HCT116 (cell line): ENCODE measurements at regions not wholly inside any gene's neighbourhood (a gene's known extent, or its start where the extent isn't known, plus 50 kb on each side); places are given as distances from the start of the nearest gene placed in this dataset.

Experiments used
- ATAC-seq: fragments of 200-7000 bp; cut with Tn5 transposase; 2 replicates; pipeline ENCODE4 v1.9.1; 2020; ENCODE audit warnings: mild to moderate bottlenecking, moderate library complexity
- BruUV-seq: library from RNA; stranded (reverse); fragments of 400-500 nt; replicated peaks from 2 replicates; lab custom pipeline; 2021; lab: Mats Ljungman, UMichigan
- CTCF ChIA-PET: fragments of 300-600 bp; sonication (Branson Sonifier 250); formaldehyde crosslinking; loops from one replicate; lab custom pipeline; 2021; ENCODE audit warnings: antibody characterized with exemption; lab: Charles Lee
- POLR2A ChIA-PET: fragments of 300-600, 350-600 bp; sonication (Branson Sonifier 250); formaldehyde crosslinking; loops from one replicate; lab custom pipeline; 2021; ENCODE audit warnings: antibody characterized with exemption; lab: Charles Lee
- RAD21 ChIA-PET, 2 experiments: fragments of 300-600 bp; sonication (Branson Sonifier 250); formaldehyde crosslinking; loops; one replicate each; lab custom pipeline; 2023; ENCODE audit warnings: low total read pairs in 2 of 2; ENCODE audit not compliant: uncharacterized antibody in 2 of 2, unreplicated experiment in 2 of 2, low non-redundant PET in 1 of 2; lab: Charles Lee
- DNase-seq: peaks from one replicate; pipeline ENCODE4 v3.0.0-alpha.2; 2010; ENCODE audit warnings: low read depth, low spot score
- H2AFZ ChIP-seq: fragments of 200-600 bp; shearing (Covaris generic), sonication (generic); 2 replicates; pipeline ENCODE4 v1.6.1; 2017; ENCODE audit warnings: low read depth, mixed run types, mixed read lengths, antibody characterized with exemption, low read length; ENCODE audit not compliant: poor library complexity, severe bottlenecking
- H3K27ac ChIP-seq: 2 replicates; pipeline ENCODE4 v1.5.1; 2012; ENCODE audit warnings: low read depth, low read length
- H3K27me3 ChIP-seq: fragments of 200-600 bp; sonication (generic); 2 replicates; pipeline ENCODE4 v1.6.1; 2016; ENCODE audit warnings: mixed run types, low read length, mixed read lengths; ENCODE audit not compliant: insufficient read depth
- H3K36me3 ChIP-seq, 2 experiments: fragments of 200-500 bp in 1 of 2; fragments of 200-600 bp in 1 of 2; sonication (Bioruptor generic) in 1 of 2; sonication (generic) in 1 of 2; 2 replicates each; pipeline versions ENCODE4 v1.5.1 to v1.6.1; 2014 to 2016; ENCODE audit warnings: low read length in 2 of 2, inconsistent platforms in 1 of 2, mixed read lengths in 1 of 2, mixed run types in 1 of 2; ENCODE audit not compliant: insufficient read depth in 2 of 2, control insufficient read depth in 1 of 2
- H3K4me1 ChIP-seq, 2 experiments: fragments of 200-600 bp in 1 of 2; sonication (generic) in 1 of 2; 2 replicates each; pipeline versions ENCODE4 v1.5.1 to v1.6.1; 2012 to 2017; ENCODE audit warnings: low read length in 2 of 2, inconsistent platforms in 1 of 2, mild to moderate bottlenecking in 1 of 2, mixed read lengths in 1 of 2, mixed run types in 1 of 2, moderate library complexity in 1 of 2; ENCODE audit not compliant: insufficient read depth in 2 of 2, control insufficient read depth in 1 of 2
- H3K4me2 ChIP-seq: fragments of 200-600 bp; sonication (generic); 2 replicates; pipeline ENCODE4 v1.6.1; 2017; ENCODE audit warnings: mixed run types, low read length, mixed read lengths
- H3K4me3 ChIP-seq, 2 experiments: fragments of 200-600 bp in 1 of 2; sonication (generic) in 1 of 2; replicated peaks in 1 of 2; 2 replicates each; pipeline ENCODE4 v1.5.1; 2011 to 2016; ENCODE audit warnings: low read length in 2 of 2, control low read depth in 1 of 2, low read depth in 1 of 2, mild to moderate bottlenecking in 1 of 2, mixed read lengths in 1 of 2, mixed run types in 1 of 2
- H3K79me2 ChIP-seq: fragments of 200-600 bp; sonication (generic); 2 replicates; pipeline ENCODE4 v1.6.1; 2017; ENCODE audit warnings: mild to moderate bottlenecking, mixed run types, low read length, moderate library complexity, mixed read lengths; ENCODE audit not compliant: insufficient read depth
- H3K9ac ChIP-seq: fragments of 200-600 bp; sonication (generic); 2 replicates; pipeline ENCODE4 v1.6.1; 2016; ENCODE audit warnings: low read length, mixed read lengths
- H3K9me2 ChIP-seq: fragments of 200-600 bp; sonication (generic), shearing (Covaris generic); 2 replicates; pipeline ENCODE4 v1.6.1; 2017; ENCODE audit warnings: mixed run types, mild to moderate bottlenecking, moderate library complexity; ENCODE audit not compliant: insufficient read depth
- H3K9me3 ChIP-seq, 2 experiments: fragments of 200-500 bp in 1 of 2; fragments of 200-600 bp in 1 of 2; sonication (Bioruptor generic) in 1 of 2; sonication (generic) in 1 of 2; 2 replicates each; pipeline ENCODE4 v1.6.1; 2014 to 2017; ENCODE audit warnings: low read length in 2 of 2, mixed read lengths in 2 of 2, inconsistent platforms in 1 of 2, low read depth in 1 of 2, mild to moderate bottlenecking in 1 of 2, mixed run types in 1 of 2, moderate library complexity in 1 of 2; ENCODE audit not compliant: control insufficient read depth in 1 of 2, insufficient read depth in 1 of 2
- H4K20me1 ChIP-seq: fragments of 200-600 bp; sonication (generic), shearing (Covaris generic); 2 replicates; pipeline ENCODE4 v1.6.1; 2017; ENCODE audit warnings: mixed run types, mild to moderate bottlenecking, moderate library complexity; ENCODE audit not compliant: insufficient read depth
- CEBPB ChIP-seq: IDR thresholded peaks from 2 replicates; pipeline ENCODE4 v1.6.1; 2012; ENCODE audit warnings: low read depth
- ELF1 ChIP-seq: IDR thresholded peaks from 2 replicates; pipeline ENCODE4 v1.6.1; 2012; ENCODE audit warnings: low read depth, borderline replicate concordance
- EZH2phosphoT487 ChIP-seq: fragments of 200-600 bp; IDR thresholded peaks from 2 replicates; pipeline ENCODE4 v1.6.1; 2018; ENCODE audit warnings: antibody characterized with exemption, borderline replicate concordance
- JUND ChIP-seq: IDR thresholded peaks from 2 replicates; pipeline ENCODE4 v1.6.1; 2012
- POLR2AphosphoS5 ChIP-seq: IDR thresholded peaks from 2 replicates; pipeline ENCODE4 v1.6.1; 2011; ENCODE audit warnings: mild to moderate bottlenecking, low read depth, low read length, moderate library complexity
- TCF7L2 ChIP-seq: IDR thresholded peaks from 2 replicates; pipeline ENCODE4 v1.7.0; 2011; ENCODE audit warnings: borderline replicate concordance, inconsistent platforms; ENCODE audit not compliant: insufficient read depth, insufficient read length; ENCODE audit errors: extremely low read depth
- intact Hi-C: fragments of 100-400 bp; cut with micrococcal nuclease; formaldehyde crosslinking; loops from 2 replicates; pipeline ENCODE4 v1.10.0; 2022
- TF ChIP-seq, protein P1 (sequence below): IDR thresholded peaks from 2 replicates; pipeline ENCODE4 v1.6.1; 2012
- TF ChIP-seq, protein P2 (sequence below): IDR thresholded peaks from 2 replicates; pipeline ENCODE4 v1.6.1; 2011; ENCODE audit warnings: mild to moderate bottlenecking, low read length, moderate library complexity; ENCODE audit not compliant: insufficient replicate concordance; ENCODE audit errors: extremely low read depth

DNA sequence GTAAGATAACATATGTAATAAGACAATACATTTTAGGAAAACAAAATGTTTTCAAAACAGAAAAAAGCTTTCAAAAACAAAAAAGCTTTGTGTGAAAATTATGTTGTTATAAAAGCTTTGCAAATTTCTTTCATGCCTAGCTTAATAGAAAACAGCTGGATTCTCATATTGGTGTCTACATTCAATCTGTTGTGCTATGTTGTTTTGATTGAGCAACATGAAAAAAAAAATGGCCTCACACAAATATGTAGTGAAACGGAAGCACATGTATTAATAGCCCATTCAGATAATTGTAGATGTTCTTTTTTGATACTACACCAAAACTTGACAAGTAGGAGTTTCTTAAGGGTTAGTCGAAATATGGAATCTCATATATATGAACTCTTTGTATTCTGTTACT lies 197.5 kb downstream of the ZEB2 start:
- Histone ChIP-seq H3K27ac (no peak overlapping the region), H3K4me3 (no peak overlapping the region), H3K36me3 (no peaks in the 10 kb centered on the region), H3K4me2 (no peak overlapping the region), H2AFZ (no peak overlapping the region), H3K9me3 (no peaks in the 10 kb centered on the region), H3K27me3 (no peaks in the 10 kb centered on the region), H4K20me1 (no peaks in the 10 kb centered on the region), H3K9me2 (no peaks in the 10 kb centered on the region), H3K9ac (no peak overlapping the region), H3K79me2 (no peaks in the 10 kb centered on the region; the same call in none of the 2 replicates), H3K4me1 (peaks cover 0 to 21% of the 10 kb centered on the region in 2 experiments; a peak in 2 of 4 replicates)
- ChIA-PET RAD21 (no interaction called here), POLR2A (no interaction called here), CTCF (no interaction called here)
- TF ChIP-seq ELF1, result no peak
- ATAC-seq (no peak), DNase-seq (no peak)
- BruUV-seq, result no TSS peak
- intact Hi-C loops, result no loop called here

DNA sequence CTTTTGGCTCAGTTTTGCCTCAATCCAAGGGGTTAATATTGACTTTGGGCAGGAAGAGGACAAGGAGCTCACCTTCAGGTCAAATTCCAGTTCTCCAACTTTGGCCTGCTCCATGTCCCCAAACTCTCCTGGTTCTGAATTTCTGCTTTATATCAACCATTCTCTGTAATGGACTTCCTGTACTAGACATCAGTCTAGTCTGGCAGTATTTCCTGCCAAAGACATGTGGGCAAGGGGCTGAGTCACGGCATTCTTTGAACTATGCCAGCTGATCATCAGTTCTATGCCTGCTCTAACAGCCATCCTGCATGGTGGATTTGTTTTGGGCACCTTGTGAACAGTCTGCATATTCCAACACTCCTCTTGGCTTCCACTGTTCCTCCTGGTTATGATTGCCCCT lies 199.4 kb downstream of the ZEB2 start:
- Histone ChIP-seq H3K4me2 (no peak overlapping the region), H3K27me3 (no peaks in the 10 kb centered on the region), H2AFZ (no peak overlapping the region), H3K9me2 (no peaks in the 10 kb centered on the region), H3K9me3 (no peaks in the 10 kb centered on the region), H3K4me3 (no peak overlapping the region), H3K36me3 (no peaks in the 10 kb centered on the region), H3K4me1 (peaks cover 0 to 14% of the 10 kb centered on the region in 2 experiments; a peak in 1 of 4 replicates), H4K20me1 (no peaks in the 10 kb centered on the region), H3K27ac (no peak overlapping the region), H3K9ac (no peak overlapping the region), H3K79me2 (no peaks in the 10 kb centered on the region)
- no TSS peak for BruUV-seq
- intact Hi-C loops, result no loop called here
- ATAC-seq, result no peak
- TF ChIP-seq POLR2AphosphoS5 (no peak), TCF7L2 (no peak), EZH2phosphoT487 (no peak), JUND (no peak), CEBPB (no peak)
- TF ChIP-seq, protein P1, sequence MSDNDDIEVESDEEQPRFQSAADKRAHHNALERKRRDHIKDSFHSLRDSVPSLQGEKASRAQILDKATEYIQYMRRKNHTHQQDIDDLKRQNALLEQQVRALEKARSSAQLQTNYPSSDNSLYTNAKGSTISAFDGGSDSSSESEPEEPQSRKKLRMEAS, result no peak
- TF ChIP-seq, protein P2, sequence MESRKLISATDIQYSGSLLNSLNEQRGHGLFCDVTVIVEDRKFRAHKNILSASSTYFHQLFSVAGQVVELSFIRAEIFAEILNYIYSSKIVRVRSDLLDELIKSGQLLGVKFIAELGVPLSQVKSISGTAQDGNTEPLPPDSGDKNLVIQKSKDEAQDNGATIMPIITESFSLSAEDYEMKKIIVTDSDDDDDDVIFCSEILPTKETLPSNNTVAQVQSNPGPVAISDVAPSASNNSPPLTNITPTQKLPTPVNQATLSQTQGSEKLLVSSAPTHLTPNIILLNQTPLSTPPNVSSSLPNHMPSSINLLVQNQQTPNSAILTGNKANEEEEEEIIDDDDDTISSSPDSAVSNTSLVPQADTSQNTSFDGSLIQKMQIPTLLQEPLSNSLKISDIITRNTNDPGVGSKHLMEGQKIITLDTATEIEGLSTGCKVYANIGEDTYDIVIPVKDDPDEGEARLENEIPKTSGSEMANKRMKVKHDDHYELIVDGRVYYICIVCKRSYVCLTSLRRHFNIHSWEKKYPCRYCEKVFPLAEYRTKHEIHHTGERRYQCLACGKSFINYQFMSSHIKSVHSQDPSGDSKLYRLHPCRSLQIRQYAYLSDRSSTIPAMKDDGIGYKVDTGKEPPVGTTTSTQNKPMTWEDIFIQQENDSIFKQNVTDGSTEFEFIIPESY, result no peak
- RAD21 ChIA-PET, result no interaction called here
- POLR2A ChIA-PET, result no interaction called here
- CTCF ChIA-PET, result no interaction called here
- no peak for DNase-seq
